T47D (cell line): ENCODE measurements at regions not wholly inside any gene's neighbourhood (a gene's known extent, or its start where the extent isn't known, plus 50 kb on each side); places are given as distances from the start of the nearest gene placed in this dataset.

Source experiments
- DNase-seq, 2 experiments: peaks; one replicate each; pipeline versions ENCODE4 v3.0.0 to v3.0.0-alpha.2; 2011 to 2012; ENCODE audit warnings: low read depth in 1 of 2, low spot score in 1 of 2
- JUND ChIP-seq: IDR thresholded peaks from 2 replicates; pipeline ENCODE4 v1.6.1; 2012; ENCODE audit warnings: low read depth
- in situ Hi-C: cut with HindIII; loops from 2 replicates; pipeline ENCODE4 v1.10.0; 2016; ENCODE audit warnings: low sequenced_read_pairs, low pct_unique_long_range_greater_than_20kb

DNA sequence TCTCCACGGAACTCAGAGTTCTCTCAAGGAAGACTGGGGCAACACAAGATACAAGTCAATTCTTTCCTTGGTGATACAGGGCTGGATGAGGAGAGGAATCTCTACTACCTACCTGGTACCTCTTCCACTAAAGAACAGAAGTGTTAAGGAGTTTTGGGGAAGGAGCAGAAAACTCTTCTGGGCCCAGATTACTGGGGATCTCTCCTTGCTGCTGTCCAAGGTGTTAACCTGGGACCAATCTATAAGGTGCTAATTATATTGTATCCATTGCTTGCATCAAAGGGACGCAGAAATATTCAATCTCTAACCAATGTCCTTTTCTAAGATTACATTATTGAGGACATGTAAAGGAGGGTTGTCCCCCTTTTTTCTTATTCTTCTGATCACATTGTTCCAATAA is 1102.5 kb downstream of the AMY1C start:
- in situ Hi-C loops, result no loop called here
- DNase-seq, result no peak
- no peak for TF ChIP-seq JUND

DNA sequence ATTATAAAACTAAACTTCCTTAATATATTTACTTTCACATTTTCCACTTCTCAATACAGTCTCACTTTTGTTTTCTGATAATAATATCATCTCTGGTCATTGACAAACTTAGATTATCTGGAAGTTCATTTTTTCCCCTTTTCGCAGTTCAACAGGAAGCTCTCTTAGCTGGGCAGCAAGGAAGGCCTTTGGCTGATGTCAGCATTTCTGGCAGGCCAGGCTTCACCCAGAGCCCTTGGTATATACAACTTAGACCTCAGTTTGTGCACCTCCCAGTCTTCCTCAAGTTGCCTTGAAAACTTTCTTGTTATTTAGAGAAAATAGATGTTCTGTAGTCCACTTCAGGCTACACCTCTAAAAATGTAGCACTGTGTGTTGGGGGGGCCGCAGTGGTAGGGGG is 1103.6 kb downstream of the AMY1C start:
- in situ Hi-C loops, result no loop called here
- DNase-seq, result no peak
- no peak for TF ChIP-seq JUND

DNA sequence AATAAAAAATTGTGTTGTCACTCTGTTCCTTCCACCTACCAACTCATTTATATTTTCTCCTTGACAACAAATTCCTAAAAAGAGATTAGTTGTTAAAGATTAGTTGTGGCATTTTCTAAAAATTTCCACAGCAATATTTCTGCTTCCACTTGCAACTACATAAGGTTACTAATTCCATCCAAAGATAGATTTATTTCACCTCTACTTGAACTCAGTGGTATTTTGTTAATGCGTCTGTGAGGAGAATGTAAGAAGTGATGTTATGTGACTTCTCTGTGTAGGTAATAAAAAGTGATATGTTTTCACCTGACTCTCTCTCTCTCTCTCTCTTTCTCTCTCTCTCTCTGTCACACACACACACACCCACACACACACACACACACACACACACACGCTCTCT is 1104.8 kb downstream of the AMY1C start:
- in situ Hi-C loops, result no loop called here
- no peak for DNase-seq
- no peak for TF ChIP-seq JUND

DNA sequence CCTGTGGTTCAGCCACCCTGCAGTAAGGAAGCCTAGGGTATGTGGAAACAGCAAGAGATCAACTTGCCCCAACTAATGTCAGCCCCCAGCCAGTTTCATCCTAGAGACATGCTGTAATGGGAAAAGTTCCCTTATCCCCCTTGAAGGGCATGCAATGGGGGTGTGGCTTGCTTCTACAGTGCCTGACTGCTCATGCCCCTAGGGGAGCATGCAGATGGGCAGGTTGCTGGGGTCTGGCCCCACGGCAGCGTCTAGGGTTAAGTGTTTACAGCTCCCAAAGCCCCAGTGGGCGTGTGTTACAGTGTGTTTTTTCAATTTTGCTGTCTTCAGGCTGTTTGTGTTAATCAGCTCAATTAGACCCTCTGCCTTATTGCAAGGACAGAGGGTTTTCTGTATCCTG is 1105.9 kb downstream of the AMY1C start:
- no peak for TF ChIP-seq JUND
- DNase-seq, result no peak
- in situ Hi-C loops, result no loop called here

DNA sequence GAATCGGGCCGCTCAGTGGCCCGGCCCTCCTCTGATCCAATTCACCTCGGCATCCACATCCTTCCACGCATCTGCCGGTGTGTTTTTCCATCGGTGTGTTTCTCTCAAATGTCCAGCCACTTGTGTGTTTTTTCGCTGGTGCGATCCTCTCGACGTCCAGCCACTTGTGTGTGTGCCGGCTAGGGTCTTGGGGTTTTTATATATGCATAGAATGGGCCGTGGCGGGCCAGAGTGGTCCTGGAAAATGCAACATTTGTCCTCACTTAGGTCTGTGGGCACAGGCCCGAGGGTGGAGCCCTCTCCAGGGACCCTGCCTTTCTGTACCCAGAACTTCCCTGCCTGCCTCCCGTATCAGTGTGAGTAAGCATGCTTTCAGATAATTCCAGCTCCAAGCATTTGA is 1106.4 kb downstream of the AMY1C start:
- no peak for DNase-seq
- in situ Hi-C loops, result no loop called here
- no peak for TF ChIP-seq JUND

DNA sequence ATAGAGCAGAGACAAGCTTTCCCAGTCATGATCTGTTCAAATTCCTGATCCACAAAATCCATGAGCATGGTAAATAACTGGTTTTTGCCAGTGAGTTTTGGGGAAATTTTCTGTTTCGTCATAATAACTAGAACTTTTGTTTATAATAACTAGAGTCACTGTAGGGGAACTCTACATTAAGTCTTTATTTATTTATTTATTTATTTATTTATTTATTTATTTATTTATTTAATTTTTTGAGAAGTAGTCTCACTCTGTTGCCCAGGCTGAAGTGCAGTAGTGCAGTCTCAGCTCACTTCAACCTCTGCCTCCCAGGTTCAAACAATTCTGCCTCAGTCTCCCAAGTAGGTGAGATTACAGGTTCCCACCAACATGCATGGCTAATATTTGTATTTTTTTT is 1106.8 kb downstream of the AMY1C start:
- no peak for TF ChIP-seq JUND
- no peak for DNase-seq
- in situ Hi-C loops, result no loop called here

DNA sequence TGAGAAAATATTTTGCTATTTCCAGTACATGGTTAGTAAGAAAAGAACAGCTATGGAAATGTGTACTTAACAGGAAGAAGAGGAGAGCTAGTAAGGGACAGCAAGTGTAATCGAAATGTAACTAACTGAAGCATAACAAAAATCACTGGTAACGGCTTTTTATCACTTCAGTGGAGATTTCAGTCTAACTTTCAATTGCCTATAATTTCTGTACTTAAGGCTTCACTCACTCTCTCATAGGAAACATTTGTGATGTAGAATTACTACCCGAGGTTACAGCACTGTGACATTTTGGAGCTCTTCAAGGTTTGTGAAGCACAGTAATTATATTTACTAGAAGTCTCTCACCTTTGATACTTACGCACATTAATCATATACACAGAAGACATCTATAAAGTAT is 1119.1 kb downstream of the AMY1C start:
- TF ChIP-seq JUND, result no peak
- in situ Hi-C loops, result no loop called here
- DNase-seq, result no peak

DNA sequence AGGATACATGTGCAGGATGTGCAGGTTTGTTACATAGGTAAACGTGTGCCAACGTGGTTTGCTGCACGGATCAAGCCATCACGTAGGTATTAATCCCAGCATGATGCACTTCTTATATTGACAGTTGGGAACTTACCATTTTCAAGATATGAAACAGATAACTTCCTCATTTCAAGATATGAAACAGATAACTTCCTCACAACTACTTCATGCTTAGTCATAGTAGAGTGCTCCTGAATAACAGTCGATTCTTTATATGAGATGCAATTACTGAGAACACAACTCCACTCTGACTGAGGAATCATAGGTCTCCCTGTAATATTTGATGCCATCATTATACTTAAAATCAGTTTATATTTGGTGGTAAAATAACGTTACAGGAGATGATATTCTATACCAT is 1124.3 kb downstream of the AMY1C start:
- DNase-seq, result no peak
- TF ChIP-seq JUND, result no peak
- in situ Hi-C loops, result no loop called here

DNA sequence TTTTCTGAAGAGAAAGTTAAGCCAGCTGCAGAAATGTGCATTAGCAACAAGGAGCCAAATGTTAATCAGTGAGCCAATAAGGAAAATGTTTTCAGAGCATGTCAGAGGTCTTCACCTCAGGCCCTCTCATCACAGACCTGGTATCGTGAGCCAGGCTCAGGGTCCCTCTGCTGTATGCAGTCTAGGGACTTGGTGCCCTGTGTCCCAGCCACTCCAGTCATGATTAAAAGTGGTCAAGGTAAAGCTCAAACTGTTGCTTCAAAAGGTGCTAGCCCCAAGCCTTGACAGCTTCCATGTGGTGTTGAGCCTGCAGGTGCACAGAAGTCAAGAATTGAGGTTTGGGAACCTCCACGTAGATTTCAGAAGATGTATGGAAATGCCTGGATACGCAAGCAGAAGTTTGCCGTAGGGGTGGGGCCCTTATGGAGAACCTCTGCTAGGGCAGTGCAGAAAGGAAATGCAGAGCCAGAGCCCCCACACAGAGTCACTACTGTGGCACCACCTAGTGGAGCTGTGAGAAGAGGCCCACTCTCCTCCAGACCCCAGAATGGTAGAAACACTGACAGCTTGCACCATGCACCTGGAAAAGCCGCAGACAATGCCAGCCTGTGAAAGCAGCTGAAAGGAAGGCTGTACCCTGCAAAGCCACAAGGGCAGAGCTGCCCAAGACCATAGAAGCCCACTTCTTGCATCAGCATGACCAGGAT is 1128.7 kb downstream of the AMY1C start:
- in situ Hi-C loops, result no loop called here
- TF ChIP-seq JUND, result no peak

DNA sequence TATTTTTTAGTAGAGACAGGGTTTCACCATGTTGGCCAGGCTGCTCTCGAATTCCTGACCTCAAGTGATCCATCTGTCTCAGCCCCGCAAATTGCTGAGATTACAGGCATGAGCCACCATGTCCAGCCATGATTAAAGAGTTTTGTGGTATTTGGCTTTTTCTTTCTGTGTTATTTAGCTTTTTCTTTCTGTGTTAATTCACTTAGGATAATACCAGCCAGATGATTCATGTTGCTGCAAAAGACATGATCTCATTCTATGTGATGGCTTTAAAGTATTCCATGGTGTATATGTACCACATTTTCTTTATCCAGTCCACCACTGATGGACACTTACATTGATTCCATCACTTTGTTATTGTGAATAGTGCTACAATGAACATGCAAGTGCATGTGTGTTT is 1135.2 kb downstream of the AMY1C start:
- in situ Hi-C loops, result no loop called here
- no peak for DNase-seq
- TF ChIP-seq JUND, result no peak

More for the DNA sequence above, 1128.7 kb downstream of the AMY1C start:
- no peak for DNase-seq

DNA sequence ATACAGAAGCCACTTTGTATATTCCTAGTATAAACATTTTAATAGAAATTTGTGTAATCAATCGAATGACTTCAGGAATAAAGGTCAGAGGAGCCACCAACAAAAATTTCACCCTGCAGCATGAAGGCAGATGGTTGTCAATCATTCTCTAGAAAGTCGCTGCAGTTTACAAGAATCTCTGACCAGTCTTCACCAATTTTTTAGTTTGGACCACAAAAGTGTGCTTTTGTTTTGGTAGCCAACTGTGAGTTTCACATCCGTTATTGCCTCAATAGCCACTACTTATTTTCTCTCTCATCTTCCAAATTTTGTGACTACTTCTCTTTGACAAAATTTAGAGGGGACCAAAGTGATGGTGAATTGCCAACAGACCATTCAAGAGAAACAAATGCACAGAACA is 1155.6 kb downstream of the AMY1C start:
- DNase-seq, result no peak
- in situ Hi-C loops, result no loop called here
- TF ChIP-seq JUND, result no peak

DNA sequence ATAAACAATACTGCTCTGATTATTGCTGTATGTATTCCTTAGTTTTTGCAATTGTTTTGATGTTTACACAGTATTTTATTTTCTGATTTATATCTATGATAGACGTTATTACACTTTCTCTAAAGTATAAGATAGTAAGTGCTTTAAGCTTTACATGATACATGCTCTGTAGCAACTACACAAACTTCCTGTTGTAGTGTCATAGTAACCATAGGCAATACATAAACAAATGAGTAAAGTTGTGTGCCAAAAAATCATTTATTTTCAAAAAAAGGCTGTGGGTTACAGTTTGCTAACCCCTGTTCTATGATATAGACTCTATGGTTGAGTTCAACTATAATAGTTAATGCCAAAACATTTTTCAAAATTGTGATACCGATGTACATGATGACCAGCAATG is 1156.4 kb downstream of the AMY1C start:
- in situ Hi-C loops, result no loop called here

DNA sequence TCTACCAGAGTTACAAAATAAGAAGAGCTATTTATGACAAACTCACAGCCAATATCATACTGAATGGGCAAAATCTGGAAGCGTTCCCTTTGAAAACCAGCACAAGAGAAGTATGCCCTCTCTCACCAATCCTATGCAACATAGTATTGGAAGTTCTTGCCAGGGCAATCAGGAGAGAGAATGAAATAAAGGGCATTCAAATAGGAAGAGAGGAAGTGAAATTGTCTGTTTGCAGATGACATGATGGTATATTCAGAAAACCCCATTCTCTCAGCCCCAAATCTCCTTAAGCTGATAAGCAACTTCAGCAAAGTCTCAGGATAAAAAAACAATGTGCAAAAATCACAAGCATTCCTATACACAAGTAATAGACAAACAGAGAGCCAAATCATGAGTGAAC is 1169.5 kb downstream of the AMY1C start:
- in situ Hi-C loops, result no loop called here
- DNase-seq, result no peak
- TF ChIP-seq JUND, result no peak

More for the DNA sequence above, 1156.4 kb downstream of the AMY1C start:
- TF ChIP-seq JUND, result no peak
- DNase-seq, result no peak

DNA sequence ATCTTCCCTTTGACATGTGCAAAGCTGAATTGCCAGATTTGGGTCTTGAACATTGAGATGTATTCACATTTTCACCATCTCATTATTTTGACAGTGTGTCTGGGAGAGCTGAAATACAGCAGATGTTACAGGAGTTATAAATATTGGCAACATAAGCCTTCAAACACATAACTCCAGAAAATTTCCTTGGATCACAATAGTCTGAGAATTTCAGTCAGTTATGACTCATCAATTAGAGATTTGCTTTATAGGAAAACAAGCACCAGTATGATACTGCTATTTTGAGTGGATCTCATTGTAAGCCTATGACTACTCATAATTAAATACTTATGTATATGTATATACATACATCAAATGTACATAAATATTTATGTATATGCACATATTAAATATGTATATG is 1171.8 kb downstream of the AMY1C start:
- TF ChIP-seq JUND, result no peak
- in situ Hi-C loops, result no loop called here
- DNase-seq, result no peak
